Ovary (tissue), 3 donors: ENCODE measurements at regions not wholly inside any gene's neighbourhood (a gene's known extent, or its start where the extent isn't known, plus 50 kb on each side); places are given as distances from the start of the nearest gene placed in this dataset.

Source experiments
- EP300 ChIP-seq: sonication (generic); formaldehyde crosslinking; IDR thresholded peaks from one replicate; pipeline ENCODE4 v1.6.1; 2017; ENCODE audit warnings: antibody characterized with exemption
- TF ChIP-seq, protein P1 (sequence below), 3 donors: fragments of 450-650 bp in 2 of 3; fragments of 200-600 bp in 1 of 3; IDR thresholded peaks; one replicate each; pipeline versions ENCODE4 v1.5.1 to v1.8.0; 2016 to 2022; ENCODE audit warnings: antibody characterized with exemption in 3 of 3, mild to moderate bottlenecking in 1 of 3
- donor health status: DM: no; HTN: no; CAD: no.

DNA sequence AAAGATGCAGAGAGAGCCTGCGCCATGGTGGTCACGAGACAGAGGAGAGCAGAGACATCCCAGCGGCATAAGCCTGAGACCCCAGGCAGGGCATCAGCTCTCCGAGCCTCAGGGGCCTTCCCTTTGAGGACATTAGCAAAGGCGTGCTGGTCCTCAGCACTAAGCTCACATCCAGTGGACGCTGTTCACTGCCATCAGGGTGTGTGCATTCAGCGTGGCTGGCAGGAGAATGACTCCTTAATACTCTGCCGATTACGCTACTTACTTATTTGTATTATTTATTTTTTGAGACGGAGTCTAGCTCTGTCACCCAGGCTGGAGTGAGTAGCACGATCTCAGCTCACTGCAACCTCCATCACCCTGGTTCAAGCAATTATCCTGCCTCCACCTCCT, 290.2 kb downstream of the KLF6 start:
- TF ChIP-seq, protein P1, sequence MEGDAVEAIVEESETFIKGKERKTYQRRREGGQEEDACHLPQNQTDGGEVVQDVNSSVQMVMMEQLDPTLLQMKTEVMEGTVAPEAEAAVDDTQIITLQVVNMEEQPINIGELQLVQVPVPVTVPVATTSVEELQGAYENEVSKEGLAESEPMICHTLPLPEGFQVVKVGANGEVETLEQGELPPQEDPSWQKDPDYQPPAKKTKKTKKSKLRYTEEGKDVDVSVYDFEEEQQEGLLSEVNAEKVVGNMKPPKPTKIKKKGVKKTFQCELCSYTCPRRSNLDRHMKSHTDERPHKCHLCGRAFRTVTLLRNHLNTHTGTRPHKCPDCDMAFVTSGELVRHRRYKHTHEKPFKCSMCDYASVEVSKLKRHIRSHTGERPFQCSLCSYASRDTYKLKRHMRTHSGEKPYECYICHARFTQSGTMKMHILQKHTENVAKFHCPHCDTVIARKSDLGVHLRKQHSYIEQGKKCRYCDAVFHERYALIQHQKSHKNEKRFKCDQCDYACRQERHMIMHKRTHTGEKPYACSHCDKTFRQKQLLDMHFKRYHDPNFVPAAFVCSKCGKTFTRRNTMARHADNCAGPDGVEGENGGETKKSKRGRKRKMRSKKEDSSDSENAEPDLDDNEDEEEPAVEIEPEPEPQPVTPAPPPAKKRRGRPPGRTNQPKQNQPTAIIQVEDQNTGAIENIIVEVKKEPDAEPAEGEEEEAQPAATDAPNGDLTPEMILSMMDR (IDR thresholded peaks at IDR 0.05): no peak
- TF ChIP-seq EP300: no peak
